Type B pancreatic cell (in vitro differentiated cells): ENCODE measurements at regions not wholly inside any gene's neighbourhood (a gene's known extent, or its start where the extent isn't known, plus 50 kb on each side); places are given as distances from the start of the nearest gene placed in this dataset.
"Not testable (repeated sequence)": the region's sequence is repeated elsewhere in the genome, so short reads cannot be mapped to it uniquely, and the experiment has no call there.

Source experiments
- DNase-seq: peaks from one replicate; pipeline ENCODE4 v3.0.0; 2021; ENCODE audit warnings: mixed read lengths; ENCODE audit not compliant: unreplicated experiment; ENCODE audit errors: extremely low spot score
- H3K27ac Mint-ChIP-seq: 2 replicates; pipeline ENCODE4 v1.8.0; 2021; ENCODE audit warnings: mild to moderate bottlenecking, mixed read lengths
- H3K27me3 Mint-ChIP-seq: 2 replicates; pipeline ENCODE4 v1.8.0; 2021; ENCODE audit warnings: mixed read lengths
- H3K36me3 Mint-ChIP-seq: 2 replicates; pipeline ENCODE4 v1.8.0; 2021; ENCODE audit warnings: mixed read lengths
- H3K4me1 Mint-ChIP-seq: one replicate; pipeline ENCODE4 v1.8.0; 2021; ENCODE audit warnings: mixed read lengths; ENCODE audit not compliant: unreplicated experiment
- H3K4me3 Mint-ChIP-seq: 2 replicates; pipeline ENCODE4 v1.8.0; 2021; ENCODE audit warnings: mild to moderate bottlenecking, mixed read lengths
- H3K9me3 Mint-ChIP-seq: 2 replicates; pipeline ENCODE4 v1.8.0; 2021; ENCODE audit warnings: mixed read lengths
- CTCF ChIP-seq: fragments of 200-600 bp; sonication (generic); conservative IDR thresholded peaks from 2 replicates; pipeline ENCODE4 v1.5.0; 2021; ENCODE audit warnings: antibody characterized with exemption, mild to moderate bottlenecking

GRCh38 chr1:217134857-217135568 lies 411.8 kb upstream of the ESRRG start:
- TF ChIP-seq CTCF = no peak
- Mint-ChIP-seq H3K4me3 (peak overlapping the region; percentile 91), H3K4me1 (peaks cover 30% of the 10 kb centered on the region), H3K27me3 (peaks cover 96% of the 10 kb centered on the region), H3K27ac (peak overlapping the region; percentile 63), H3K36me3 (no peaks in the 10 kb centered on the region), H3K9me3 (no peaks in the 10 kb centered on the region)
- DNase-seq = no peak

- H3K9me3 Mint-ChIP-seq = no peaks in the 10 kb centered on the region
- H3K4me3 Mint-ChIP-seq = peak overlapping the region; percentile 91
- H3K27me3 Mint-ChIP-seq = peaks cover 96% of the 10 kb centered on the region
- H3K27ac Mint-ChIP-seq = no peak overlapping the region
- peaks cover 28% of the 10 kb centered on the region for H3K4me1 Mint-ChIP-seq
- H3K36me3 Mint-ChIP-seq = no peaks in the 10 kb centered on the region
- no peak for TF ChIP-seq CTCF
- DNase-seq = no peak
Measured at GRCh38 chr1:217133958-217134856, 411.0 kb upstream of the ESRRG start.

- Mint-ChIP-seq H3K4me3 (no peak overlapping the region), H3K36me3 (no peaks in the 10 kb centered on the region), H3K27ac (no peak overlapping the region), H3K9me3 (no peaks in the 10 kb centered on the region), H3K4me1 (peaks cover 17% of the 10 kb centered on the region), H3K27me3 (peaks cover 93% of the 10 kb centered on the region)
- no peak for DNase-seq
- no peak for TF ChIP-seq CTCF
Measured at GRCh38 chr1:217133092-217133491, 409.9 kb upstream of the ESRRG start.

GRCh38 chr1:217123340-217123739 lies 400.1 kb upstream of the ESRRG start:
- not testable (repeated sequence) for H3K36me3 Mint-ChIP-seq, H3K4me1 Mint-ChIP-seq, DNase-seq, H3K4me3 Mint-ChIP-seq, H3K27ac Mint-ChIP-seq
- Mint-ChIP-seq H3K9me3 (peaks cover 15% of the 10 kb centered on the region), H3K27me3 (peaks cover 22% of the 10 kb centered on the region)

- H3K27ac Mint-ChIP-seq = no peak overlapping the region
- DNase-seq = no peak
- no peaks in the 10 kb centered on the region for H3K36me3 Mint-ChIP-seq
- peaks cover 10% of the 10 kb centered on the region for H3K9me3 Mint-ChIP-seq
- peaks cover 10% of the 10 kb centered on the region for H3K4me1 Mint-ChIP-seq
- no peak overlapping the region for H3K4me3 Mint-ChIP-seq
- peaks cover 23% of the 10 kb centered on the region for H3K27me3 Mint-ChIP-seq
- no peak for TF ChIP-seq CTCF
Measured at GRCh38 chr1:217117973-217118465, 394.8 kb upstream of the ESRRG start.
